Vagina (tissue), 2 donors: ENCODE measurements at regions not wholly inside any gene's neighbourhood (a gene's known extent, or its start where the extent isn't known, plus 50 kb on each side); places are given as distances from the start of the nearest gene placed in this dataset.

Source experiments
- CTCF ChIP-seq, 3 experiments: fragments of 450-650 bp in 2 of 3; fragments of 200-600 bp in 1 of 3; sonication (generic) in 1 of 3; IDR thresholded peaks; one replicate each; pipeline ENCODE4 v1.5.1; 2017 to 2019; ENCODE audit warnings: antibody characterized with exemption in 3 of 3, mild to moderate bottlenecking in 2 of 3, moderate library complexity in 2 of 3
- POLR2A ChIP-seq, 2 donors: fragments of 450-650 bp; IDR thresholded peaks; one replicate each; pipeline ENCODE4 v1.6.1; 2017; ENCODE audit warnings: antibody characterized with exemption in 2 of 2, mild to moderate bottlenecking in 2 of 2, moderate library complexity in 2 of 2
- POLR2AphosphoS5 ChIP-seq, 2 donors: sonication (generic); formaldehyde crosslinking; IDR thresholded peaks; one replicate each; pipeline ENCODE4 v1.9.0; 2017; ENCODE audit warnings: antibody characterized with exemption in 2 of 2, mild to moderate bottlenecking in 2 of 2, low read depth in 1 of 2; ENCODE audit not compliant: insufficient read depth in 1 of 2

GRCh38 chr6:113584767-113585166 lies 272.4 kb upstream of the MARCKS start:
- TF ChIP-seq CTCF (IDR thresholded peaks at IDR 0.05) (no peak), POLR2A (IDR thresholded peaks at IDR 0.05) (no peak), POLR2AphosphoS5 (IDR thresholded peaks at IDR 0.05; ENCODE audit: insufficient read depth in 1 of 2, low read depth in 1 of 2) (no peak)
